Common myeloid progenitor, CD34-positive (primary cell): ENCODE measurements at regions not wholly inside any gene's neighbourhood (a gene's known extent, or its start where the extent isn't known, plus 50 kb on each side); places are given as distances from the start of the nearest gene placed in this dataset.

ENCODE experiments used
- CTCF ChIA-PET: fragments of 350-600 bp; sonication (Branson Sonifier 250); formaldehyde crosslinking; loops from one replicate; lab custom pipeline; 2021; ENCODE audit warnings: antibody characterized with exemption; lab: Charles Lee
- POLR2A ChIA-PET: fragments of 350-600 bp; sonication (Branson Sonifier 250); formaldehyde crosslinking; loops from one replicate; lab custom pipeline; 2021; ENCODE audit warnings: antibody characterized with exemption; lab: Charles Lee
- DNase-seq, 3 donors: peaks; one replicate each; pipeline versions ENCODE4 v3.0.0 to v3.0.0-alpha.2; 2013
- H3K27ac ChIP-seq, 2 experiments: 1 replicate in 1 of 2; 2 replicates in 1 of 2; pipeline ENCODE4 v1.7.0; 2013; ENCODE audit warnings: inconsistent platforms in 2 of 2, low read length in 2 of 2, mild to moderate bottlenecking in 2 of 2, low read depth in 1 of 2, moderate library complexity in 1 of 2; ENCODE audit not compliant: severe bottlenecking in 2 of 2, insufficient read depth in 1 of 2, poor library complexity in 1 of 2
- H3K27me3 ChIP-seq, 5 experiments: replicated peaks in 2 of 5; 1 replicate in 3 of 5; 2 replicates in 2 of 5; pipeline versions ENCODE4 v1.6.1 to v1.7.0; 2013; ENCODE audit warnings: low read length in 4 of 5, mild to moderate bottlenecking in 2 of 5, moderate library complexity in 2 of 5, inconsistent platforms in 1 of 5; ENCODE audit not compliant: insufficient read depth in 5 of 5, control insufficient read depth in 4 of 5
- H3K36me3 ChIP-seq, 4 experiments: 1 replicate in 2 of 4; 2 replicates in 2 of 4; pipeline versions ENCODE4 v1.6.1 to v1.7.0; 2013; ENCODE audit warnings: low read length in 3 of 4, control low read depth in 1 of 4, mild to moderate bottlenecking in 1 of 4; ENCODE audit not compliant: control insufficient read depth in 4 of 4, insufficient read depth in 4 of 4
- H3K4me1 ChIP-seq, 4 experiments: 1 replicate in 3 of 4; 2 replicates in 1 of 4; pipeline versions ENCODE4 v1.6.1 to v1.7.1; 2013; ENCODE audit warnings: low read length in 3 of 4, mild to moderate bottlenecking in 3 of 4, control low read depth in 1 of 4, inconsistent platforms in 1 of 4, moderate library complexity in 1 of 4; ENCODE audit not compliant: control insufficient read depth in 4 of 4, insufficient read depth in 4 of 4; ENCODE audit errors: control extremely low read depth in 1 of 4
- H3K4me3 ChIP-seq, 7 experiments: 1 replicate in 4 of 7; 2 replicates in 3 of 7; pipeline versions ENCODE4 v1.5.1 to v1.7.0; 2013; ENCODE audit warnings: mild to moderate bottlenecking in 7 of 7, low read length in 6 of 7, moderate library complexity in 6 of 7, inconsistent platforms in 2 of 7, low read depth in 2 of 7, control low read depth in 1 of 7; ENCODE audit not compliant: insufficient read depth in 4 of 7, control insufficient read depth in 1 of 7; ENCODE audit errors: extremely low read depth in 1 of 7
- H3K9me3 ChIP-seq, 5 experiments: 1 replicate in 4 of 5; 2 replicates in 1 of 5; pipeline versions ENCODE4 v1.6.1 to v1.7.1; 2013; ENCODE audit warnings: low read length in 4 of 5, mild to moderate bottlenecking in 2 of 5, inconsistent platforms in 1 of 5, low read depth in 1 of 5, moderate library complexity in 1 of 5; ENCODE audit not compliant: control insufficient read depth in 4 of 5, insufficient read depth in 2 of 5; ENCODE audit errors: control extremely low read depth in 1 of 5
- WGBS: methylation state at CpG from one replicate; pipeline ENCODE4 v1.1.5; 2013; ENCODE audit not compliant: insufficient coverage; 5-methylcytosine and 5-hydroxymethylcytosine counted together

GRCh38 chr15:96702589-96702988, 372.1 kb downstream of the NR2F2 start:
- DNase-seq, result no peak
- WGBS, result 26% methylated on average over 3 of the region's 4 CpGs
- Histone ChIP-seq H3K36me3 (no peaks in the 10 kb centered on the region), H3K4me1 (no peaks in the 10 kb centered on the region), H3K27ac (no peak overlapping the region), H3K27me3 (peaks cover 0 to 25% (median 2%) of the 10 kb centered on the region in 5 experiments), H3K4me3 (no peak overlapping the region), H3K9me3 (no peaks in the 10 kb centered on the region)
- CTCF ChIA-PET, result no interaction called here
- POLR2A ChIA-PET, result no interaction called here

DNA sequence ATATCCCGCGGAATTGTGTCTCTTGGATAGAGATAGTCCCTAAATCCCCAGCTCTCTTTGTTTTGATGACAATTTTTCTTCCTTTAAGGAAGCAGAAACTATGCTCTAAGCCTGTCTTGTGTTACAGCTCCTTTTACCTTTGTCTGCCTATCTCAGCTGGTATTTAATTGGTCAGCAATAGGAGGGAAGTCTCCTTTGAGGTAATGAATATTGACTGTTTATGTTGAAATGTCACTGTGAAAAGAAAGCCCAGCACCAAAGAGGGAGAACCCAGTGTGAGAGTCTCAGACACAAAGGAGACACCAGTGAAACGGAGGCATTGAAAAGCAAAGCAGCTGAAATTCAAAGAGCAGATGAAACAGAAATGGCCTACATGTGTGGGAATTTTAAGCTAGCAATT, 372.6 kb downstream of the NR2F2 start:
- WGBS, result 22% methylated on average over 3 of the region's 3 CpGs
- POLR2A ChIA-PET, result no interaction called here
- H3K4me3 ChIP-seq, result no peak overlapping the region

GRCh38 chr15:96703794-96704550, 373.5 kb downstream of the NR2F2 start:
- H3K4me1 ChIP-seq, result no peaks in the 10 kb centered on the region
- no peaks in the 10 kb centered on the region for H3K9me3 ChIP-seq
- H3K27ac ChIP-seq, result no peak overlapping the region
- H3K27me3 ChIP-seq, result peaks cover 0 to 25% (median 2%) of the 10 kb centered on the region in 5 experiments
- WGBS, result 47% methylated on average over 2 of the region's 5 CpGs
- no peak overlapping the region for H3K4me3 ChIP-seq
- no peak for DNase-seq
- ChIA-PET CTCF (no interaction called here), POLR2A (no interaction called here)
- H3K36me3 ChIP-seq, result no peaks in the 10 kb centered on the region

More for the DNA sequence above, 372.6 kb downstream of the NR2F2 start:
- CTCF ChIA-PET, result no interaction called here
- Histone ChIP-seq H3K27me3 (peaks cover 0 to 25% (median 2%) of the 10 kb centered on the region in 5 experiments), H3K4me1 (no peaks in the 10 kb centered on the region), H3K9me3 (no peaks in the 10 kb centered on the region), H3K27ac (no peak overlapping the region), H3K36me3 (no peaks in the 10 kb centered on the region)
- no peak for DNase-seq

GRCh38 chr15:96716075-96716474, 385.6 kb downstream of the NR2F2 start:
- no peak for DNase-seq
- 62% methylated on average over 3 of the region's 6 CpGs for WGBS
- H3K4me3 ChIP-seq, result no peak overlapping the region
- no peaks in the 10 kb centered on the region for H3K4me1 ChIP-seq
- no peaks in the 10 kb centered on the region for H3K9me3 ChIP-seq
- no peak overlapping the region for H3K27ac ChIP-seq
- POLR2A ChIA-PET, result no interaction called here
- peaks cover 0 to 3% (median 0%) of the 10 kb centered on the region in 5 experiments for H3K27me3 ChIP-seq
- CTCF ChIA-PET, result no interaction called here
- no peaks in the 10 kb centered on the region for H3K36me3 ChIP-seq

GRCh38 chr15:96716478-96716877, 386.0 kb downstream of the NR2F2 start:
- H3K4me1 ChIP-seq, result no peaks in the 10 kb centered on the region
- CTCF ChIA-PET, result no interaction called here

DNA sequence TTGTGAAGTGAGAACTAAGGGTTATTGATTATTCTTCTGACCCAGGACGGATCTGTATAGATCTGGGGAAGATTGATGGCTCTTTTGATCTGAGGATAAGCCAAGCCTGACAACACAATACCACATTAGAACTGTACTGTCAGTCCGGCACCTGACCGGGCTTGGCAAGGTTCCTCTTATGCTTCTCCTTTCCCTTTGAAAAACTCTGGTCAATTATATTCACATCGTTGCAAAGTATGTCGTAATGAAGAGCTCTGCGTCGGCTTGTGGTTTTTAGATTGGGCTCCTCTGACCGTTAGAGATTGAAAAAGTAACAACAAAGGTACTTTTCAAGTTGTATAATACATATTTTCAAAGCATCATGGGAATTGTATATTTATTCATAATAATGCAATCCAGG, 389.8 kb downstream of the NR2F2 start:
- no peak overlapping the region for H3K27ac ChIP-seq

More at GRCh38 chr15:96716478-96716877, 386.0 kb downstream of the NR2F2 start:
- DNase-seq, result no peak
- H3K27ac ChIP-seq, result no peak overlapping the region
- peaks cover 0 to 3% (median 0%) of the 10 kb centered on the region in 5 experiments for H3K27me3 ChIP-seq
- POLR2A ChIA-PET, result no interaction called here
- no peak overlapping the region for H3K4me3 ChIP-seq
- no peaks in the 10 kb centered on the region for H3K9me3 ChIP-seq
- no CpG with 5 or more reads among the region's 3 CpGs for WGBS
- H3K36me3 ChIP-seq, result no peaks in the 10 kb centered on the region

GRCh38 chr15:96720656-96721055, 390.2 kb downstream of the NR2F2 start:
- POLR2A ChIA-PET, result no interaction called here

More for the DNA sequence above, 389.8 kb downstream of the NR2F2 start:
- Histone ChIP-seq H3K36me3 (no peaks in the 10 kb centered on the region), H3K4me1 (no peaks in the 10 kb centered on the region), H3K4me3 (no peak overlapping the region), H3K9me3 (no peaks in the 10 kb centered on the region), H3K27me3 (peaks cover 0 to 3% (median 0%) of the 10 kb centered on the region in 5 experiments)
- POLR2A ChIA-PET, result no interaction called here
- CTCF ChIA-PET, result no interaction called here
- 0% methylated on average over 2 of the region's 8 CpGs for WGBS
- DNase-seq, result peak in 1 of 3 donors; percentile 1

More at GRCh38 chr15:96720656-96721055, 390.2 kb downstream of the NR2F2 start:
- 73% methylated on average over 2 of the region's 2 CpGs for WGBS
- Histone ChIP-seq H3K4me3 (no peak overlapping the region), H3K27ac (no peak overlapping the region), H3K9me3 (no peaks in the 10 kb centered on the region), H3K4me1 (no peaks in the 10 kb centered on the region), H3K27me3 (peaks cover 0 to 3% (median 0%) of the 10 kb centered on the region in 5 experiments), H3K36me3 (no peaks in the 10 kb centered on the region)
- CTCF ChIA-PET, result no interaction called here
- no peak for DNase-seq
